ENCODE measurements at regions not wholly inside any gene's neighbourhood (a gene's known extent, or its start where the extent isn't known, plus 50 kb on each side); places are given as distances from the start of the nearest gene placed in this dataset.

- TF ChIP-seq CTCF (IDR thresholded peaks at IDR 0.05; ENCODE audit: extremely low read depth, insufficient read depth, missing control alignments), result no peak
- no peak for DNase-seq (ENCODE audit: low spot score)
- in situ Hi-C loops (cut with MboI; ENCODE audit: low pct_unique_long_range_greater_than_20kb, low sequenced_read_pairs, unreplicated experiment), result no loop called here
Measured at GRCh38 chr4:141290771-141291170, 70.1 kb downstream of the ZNF330 start.

- no peak for TF ChIP-seq CTCF (IDR thresholded peaks at IDR 0.05; ENCODE audit: extremely low read depth, insufficient read depth, missing control alignments)
- DNase-seq (ENCODE audit: low spot score), result no peak
- in situ Hi-C loops (cut with MboI; ENCODE audit: low pct_unique_long_range_greater_than_20kb, low sequenced_read_pairs, unreplicated experiment), result no loop called here
Measured at GRCh38 chr4:141294306-141294705, 73.6 kb downstream of the ZNF330 start.

GRCh38 chr4:141301216-141301615 is 80.5 kb downstream of the ZNF330 start:
- in situ Hi-C loops (cut with MboI; ENCODE audit: low pct_unique_long_range_greater_than_20kb, low sequenced_read_pairs, unreplicated experiment), result no loop called here
- no peak for TF ChIP-seq CTCF (IDR thresholded peaks at IDR 0.05; ENCODE audit: extremely low read depth, insufficient read depth, missing control alignments)
- no peak for DNase-seq (ENCODE audit: low spot score)

- DNase-seq (ENCODE audit: low spot score), result no peak
- TF ChIP-seq CTCF (IDR thresholded peaks at IDR 0.05; ENCODE audit: extremely low read depth, insufficient read depth, missing control alignments), result no peak
- in situ Hi-C loops (cut with MboI; ENCODE audit: low pct_unique_long_range_greater_than_20kb, low sequenced_read_pairs, unreplicated experiment), result no loop called here
Measured at GRCh38 chr4:141302924-141303323, 82.2 kb downstream of the ZNF330 start.

GRCh38 chr4:141304346-141304745 is 83.7 kb downstream of the ZNF330 start:
- DNase-seq (ENCODE audit: low spot score), result no peak

GRCh38 chr4:141306331-141306730 is 85.6 kb downstream of the ZNF330 start:
- no peak for DNase-seq (ENCODE audit: low spot score)
- in situ Hi-C loops (cut with MboI; ENCODE audit: low pct_unique_long_range_greater_than_20kb, low sequenced_read_pairs, unreplicated experiment), result no loop called here
- no peak for TF ChIP-seq CTCF (IDR thresholded peaks at IDR 0.05; ENCODE audit: extremely low read depth, insufficient read depth, missing control alignments)

More at GRCh38 chr4:141304346-141304745, 83.7 kb downstream of the ZNF330 start:
- in situ Hi-C loops (cut with MboI; ENCODE audit: low pct_unique_long_range_greater_than_20kb, low sequenced_read_pairs, unreplicated experiment), result no loop called here
- TF ChIP-seq CTCF (IDR thresholded peaks at IDR 0.05; ENCODE audit: extremely low read depth, insufficient read depth, missing control alignments), result no peak

GRCh38 chr4:141307241-141307689 is 86.6 kb downstream of the ZNF330 start:
- DNase-seq (ENCODE audit: low spot score), result peak; percentile 74
- TF ChIP-seq CTCF (IDR thresholded peaks at IDR 0.05; ENCODE audit: extremely low read depth, insufficient read depth, missing control alignments), result peak; percentile 87
- in situ Hi-C loops (cut with MboI; ENCODE audit: low pct_unique_long_range_greater_than_20kb, low sequenced_read_pairs, unreplicated experiment), result no loop called here

All from GM13977 (cell line).